ENCODE measurements at regions not wholly inside any gene's neighbourhood (a gene's known extent, or its start where the extent isn't known, plus 50 kb on each side); places are given as distances from the start of the nearest gene placed in this dataset.

- TF ChIP-seq, protein P1, sequence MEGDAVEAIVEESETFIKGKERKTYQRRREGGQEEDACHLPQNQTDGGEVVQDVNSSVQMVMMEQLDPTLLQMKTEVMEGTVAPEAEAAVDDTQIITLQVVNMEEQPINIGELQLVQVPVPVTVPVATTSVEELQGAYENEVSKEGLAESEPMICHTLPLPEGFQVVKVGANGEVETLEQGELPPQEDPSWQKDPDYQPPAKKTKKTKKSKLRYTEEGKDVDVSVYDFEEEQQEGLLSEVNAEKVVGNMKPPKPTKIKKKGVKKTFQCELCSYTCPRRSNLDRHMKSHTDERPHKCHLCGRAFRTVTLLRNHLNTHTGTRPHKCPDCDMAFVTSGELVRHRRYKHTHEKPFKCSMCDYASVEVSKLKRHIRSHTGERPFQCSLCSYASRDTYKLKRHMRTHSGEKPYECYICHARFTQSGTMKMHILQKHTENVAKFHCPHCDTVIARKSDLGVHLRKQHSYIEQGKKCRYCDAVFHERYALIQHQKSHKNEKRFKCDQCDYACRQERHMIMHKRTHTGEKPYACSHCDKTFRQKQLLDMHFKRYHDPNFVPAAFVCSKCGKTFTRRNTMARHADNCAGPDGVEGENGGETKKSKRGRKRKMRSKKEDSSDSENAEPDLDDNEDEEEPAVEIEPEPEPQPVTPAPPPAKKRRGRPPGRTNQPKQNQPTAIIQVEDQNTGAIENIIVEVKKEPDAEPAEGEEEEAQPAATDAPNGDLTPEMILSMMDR (conservative IDR thresholded peaks at IDR 0.05), result no peak
- TF ChIP-seq ZFX (IDR thresholded peaks at IDR 0.05), result no peak
Observed at GRCh38 chr9:73684601-73685000, 532.9 kb downstream of the ANXA1 start.

Data from C4-2B (cell line).